ENCODE measurements at regions not wholly inside any gene's neighbourhood (a gene's known extent, or its start where the extent isn't known, plus 50 kb on each side); places are given as distances from the start of the nearest gene placed in this dataset.
A peak's percentile ranks its signal among the peaks of the same experiment; 100 is the strongest.

DNA sequence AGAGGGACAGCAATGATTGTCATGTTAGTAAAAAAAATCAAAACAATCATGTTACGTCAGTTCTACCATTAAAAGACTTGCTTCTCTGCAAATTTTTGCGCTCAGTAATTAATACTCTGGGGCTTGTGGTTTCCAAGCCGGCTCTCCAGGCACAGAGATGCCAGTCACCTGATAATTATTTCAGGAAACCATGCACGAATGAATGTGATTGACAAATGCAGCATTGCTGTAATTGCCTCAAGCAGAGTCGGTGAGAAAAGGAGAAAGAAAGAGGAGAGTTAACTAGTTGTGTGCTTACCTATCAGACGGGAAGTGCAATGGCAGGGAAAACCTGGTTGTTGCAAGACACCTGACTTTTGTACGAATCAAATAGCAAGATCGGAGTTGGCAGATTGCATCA is 609.8 kb upstream of the MKI67 start:
- H3K27ac Mint-ChIP-seq: no peak overlapping the region
- H3K27me3 Mint-ChIP-seq (ENCODE audit: low read depth): peaks cover 11% of the 10 kb centered on the region
- H3K36me3 Mint-ChIP-seq (ENCODE audit: low read depth): no peaks in the 10 kb centered on the region
- H3K4me1 Mint-ChIP-seq: peaks cover 3% of the 10 kb centered on the region
- H3K9me3 Mint-ChIP-seq: no peaks in the 10 kb centered on the region
- TF ChIP-seq, protein P1, sequence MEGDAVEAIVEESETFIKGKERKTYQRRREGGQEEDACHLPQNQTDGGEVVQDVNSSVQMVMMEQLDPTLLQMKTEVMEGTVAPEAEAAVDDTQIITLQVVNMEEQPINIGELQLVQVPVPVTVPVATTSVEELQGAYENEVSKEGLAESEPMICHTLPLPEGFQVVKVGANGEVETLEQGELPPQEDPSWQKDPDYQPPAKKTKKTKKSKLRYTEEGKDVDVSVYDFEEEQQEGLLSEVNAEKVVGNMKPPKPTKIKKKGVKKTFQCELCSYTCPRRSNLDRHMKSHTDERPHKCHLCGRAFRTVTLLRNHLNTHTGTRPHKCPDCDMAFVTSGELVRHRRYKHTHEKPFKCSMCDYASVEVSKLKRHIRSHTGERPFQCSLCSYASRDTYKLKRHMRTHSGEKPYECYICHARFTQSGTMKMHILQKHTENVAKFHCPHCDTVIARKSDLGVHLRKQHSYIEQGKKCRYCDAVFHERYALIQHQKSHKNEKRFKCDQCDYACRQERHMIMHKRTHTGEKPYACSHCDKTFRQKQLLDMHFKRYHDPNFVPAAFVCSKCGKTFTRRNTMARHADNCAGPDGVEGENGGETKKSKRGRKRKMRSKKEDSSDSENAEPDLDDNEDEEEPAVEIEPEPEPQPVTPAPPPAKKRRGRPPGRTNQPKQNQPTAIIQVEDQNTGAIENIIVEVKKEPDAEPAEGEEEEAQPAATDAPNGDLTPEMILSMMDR (IDR thresholded peaks at IDR 0.05; ENCODE audit: unreplicated experiment in 3 of 3): no peak
- H3K4me3 Mint-ChIP-seq: no peak overlapping the region

DNA sequence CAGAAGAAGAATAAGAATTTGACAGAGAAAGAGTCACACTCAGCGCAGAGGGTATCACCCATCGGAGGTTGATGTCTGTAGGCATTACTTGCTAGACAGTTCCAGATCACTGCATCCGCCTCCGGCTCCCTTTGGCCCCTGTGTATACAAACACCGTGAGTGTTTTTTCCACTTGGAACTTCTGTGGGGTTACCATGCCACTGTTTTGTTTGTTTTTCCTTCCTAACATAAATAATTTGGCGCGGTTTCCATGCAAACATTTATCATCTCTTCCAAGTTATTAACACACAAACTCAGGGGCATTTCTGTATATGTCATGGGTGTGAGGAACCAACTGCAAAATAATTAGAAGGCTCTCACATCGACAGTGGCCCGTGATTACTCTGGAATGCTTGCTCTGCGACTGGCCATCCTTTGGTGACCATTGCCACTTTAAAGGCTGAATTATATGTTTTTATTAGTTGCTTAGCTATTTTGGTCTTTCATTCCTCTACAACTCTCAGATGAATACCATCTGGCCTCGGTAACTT is 612.2 kb upstream of the MKI67 start:
- Mint-ChIP-seq H3K4me3 (no peak overlapping the region), H3K36me3 (ENCODE audit: low read depth) (no peaks in the 10 kb centered on the region), H3K4me1 (peaks cover 20% of the 10 kb centered on the region), H3K9me3 (no peaks in the 10 kb centered on the region), H3K27me3 (ENCODE audit: low read depth) (peaks cover 17% of the 10 kb centered on the region), H3K27ac (no peak overlapping the region)
- TF ChIP-seq, protein P1 (IDR thresholded peaks at IDR 0.05; ENCODE audit: unreplicated experiment in 3 of 3): no peak

DNA sequence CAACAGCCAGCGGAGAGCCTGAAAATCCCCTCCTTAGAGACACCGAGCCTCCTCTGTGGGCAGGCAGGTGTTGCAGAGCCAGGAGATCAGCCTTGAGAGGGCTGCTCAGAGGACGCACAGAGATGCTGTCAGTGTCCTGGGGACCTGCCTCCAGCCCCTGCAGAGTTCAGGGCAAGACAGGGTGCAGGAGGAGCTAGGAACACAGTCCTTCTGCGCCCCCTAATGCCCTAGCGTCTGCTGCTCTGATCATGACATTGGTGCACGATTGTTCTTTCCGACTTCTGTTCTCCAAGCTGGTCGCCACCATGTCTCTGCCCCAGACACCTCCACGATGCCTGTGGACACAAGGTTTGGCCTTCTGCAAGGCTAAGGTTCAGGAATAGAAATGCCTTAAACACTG is 613.7 kb upstream of the MKI67 start:
- Mint-ChIP-seq H3K27ac (no peak overlapping the region), H3K4me3 (no peak overlapping the region), H3K4me1 (peaks cover 24% of the 10 kb centered on the region), H3K36me3 (ENCODE audit: low read depth) (no peaks in the 10 kb centered on the region), H3K9me3 (no peaks in the 10 kb centered on the region), H3K27me3 (ENCODE audit: low read depth) (peaks cover 10% of the 10 kb centered on the region)
- TF ChIP-seq, protein P1 (IDR thresholded peaks at IDR 0.05; ENCODE audit: unreplicated experiment in 3 of 3): no peak

DNA sequence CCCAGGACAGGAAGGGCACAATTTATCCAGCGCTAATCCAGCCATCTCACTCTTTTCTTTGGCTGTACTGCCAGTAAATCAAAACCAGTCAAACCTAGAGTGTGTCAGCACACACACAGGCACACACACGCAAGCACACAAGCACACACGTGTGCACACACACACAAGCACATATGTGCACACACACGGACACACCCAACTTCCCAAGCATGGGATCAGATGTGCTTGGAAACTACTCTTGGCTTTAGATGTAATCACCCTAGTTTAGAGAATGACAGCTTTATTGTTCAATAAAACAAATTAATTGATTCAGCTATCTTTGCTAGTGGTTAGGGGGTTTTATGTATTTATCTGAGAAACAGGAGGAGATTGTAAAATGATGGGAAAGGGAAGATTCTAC is 615.0 kb upstream of the MKI67 start:
- TF ChIP-seq, protein P1 (IDR thresholded peaks at IDR 0.05; ENCODE audit: unreplicated experiment in 3 of 3): no peak
- peaks cover 34% of the 10 kb centered on the region for H3K4me1 Mint-ChIP-seq
- no peaks in the 10 kb centered on the region for H3K36me3 Mint-ChIP-seq (ENCODE audit: low read depth)
- H3K4me3 Mint-ChIP-seq: no peak overlapping the region
- no peaks in the 10 kb centered on the region for H3K9me3 Mint-ChIP-seq
- H3K27ac Mint-ChIP-seq: peak overlapping the region in 2 of 3 experiments; percentile 5 to 48
- H3K27me3 Mint-ChIP-seq (ENCODE audit: low read depth): peaks cover 12% of the 10 kb centered on the region

DNA sequence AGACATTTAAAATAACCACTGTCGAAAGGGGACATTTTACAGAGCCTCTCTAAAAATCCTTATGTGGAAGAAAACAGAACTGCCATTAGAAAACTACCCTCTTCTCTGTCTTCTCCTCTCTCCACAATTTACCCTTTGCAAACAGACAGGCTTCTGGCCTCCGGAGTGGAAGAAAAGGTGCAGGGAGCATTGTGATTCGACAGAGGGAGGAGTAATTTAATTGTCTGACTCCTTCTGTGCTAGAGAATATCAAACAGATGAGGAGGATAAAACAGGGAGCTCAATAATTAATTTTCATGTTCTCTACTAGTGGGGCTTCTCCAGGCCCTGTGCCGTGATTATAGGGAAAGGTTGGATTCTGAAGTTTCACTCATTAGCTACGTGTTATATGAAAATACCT is 615.5 kb upstream of the MKI67 start:
- Mint-ChIP-seq H3K36me3 (ENCODE audit: low read depth) (no peaks in the 10 kb centered on the region), H3K4me1 (peaks cover 34% of the 10 kb centered on the region), H3K9me3 (no peaks in the 10 kb centered on the region), H3K4me3 (no peak overlapping the region), H3K27ac (peak overlapping the region in 2 of 3 experiments; percentile 5 to 48), H3K27me3 (ENCODE audit: low read depth) (peaks cover 12% of the 10 kb centered on the region)
- TF ChIP-seq, protein P1 (IDR thresholded peaks at IDR 0.05; ENCODE audit: unreplicated experiment in 3 of 3): no peak

DNA sequence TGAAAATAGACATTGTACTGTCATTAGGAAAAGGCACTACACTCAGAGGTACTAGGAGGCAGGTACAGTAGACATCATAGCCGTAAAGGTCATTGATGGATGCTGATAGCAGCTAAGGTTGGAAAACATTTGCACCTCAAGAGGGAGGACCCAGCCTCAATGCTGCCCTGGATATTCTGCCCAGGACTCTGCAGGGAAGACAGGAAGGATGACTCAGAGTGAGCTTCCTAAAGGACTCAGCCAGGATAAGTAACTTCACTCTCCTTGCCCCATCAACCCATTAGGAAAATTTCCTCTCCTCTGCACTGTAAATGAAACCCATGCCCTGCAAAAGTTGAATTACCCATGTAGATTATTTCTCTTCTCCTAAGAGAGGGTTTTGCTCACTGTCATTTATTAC is 617.9 kb upstream of the MKI67 start:
- Mint-ChIP-seq H3K27me3 (ENCODE audit: low read depth) (peaks cover 15% of the 10 kb centered on the region), H3K9me3 (no peaks in the 10 kb centered on the region), H3K36me3 (ENCODE audit: low read depth) (no peaks in the 10 kb centered on the region), H3K4me1 (peaks cover 34% of the 10 kb centered on the region), H3K4me3 (no peak overlapping the region), H3K27ac (no peak overlapping the region)
- TF ChIP-seq, protein P1 (IDR thresholded peaks at IDR 0.05; ENCODE audit: unreplicated experiment in 3 of 3): no peak
